ENCODE measurements at regions not wholly inside any gene's neighbourhood (a gene's known extent, or its start where the extent isn't known, plus 50 kb on each side); places are given as distances from the start of the nearest gene placed in this dataset.

DNA sequence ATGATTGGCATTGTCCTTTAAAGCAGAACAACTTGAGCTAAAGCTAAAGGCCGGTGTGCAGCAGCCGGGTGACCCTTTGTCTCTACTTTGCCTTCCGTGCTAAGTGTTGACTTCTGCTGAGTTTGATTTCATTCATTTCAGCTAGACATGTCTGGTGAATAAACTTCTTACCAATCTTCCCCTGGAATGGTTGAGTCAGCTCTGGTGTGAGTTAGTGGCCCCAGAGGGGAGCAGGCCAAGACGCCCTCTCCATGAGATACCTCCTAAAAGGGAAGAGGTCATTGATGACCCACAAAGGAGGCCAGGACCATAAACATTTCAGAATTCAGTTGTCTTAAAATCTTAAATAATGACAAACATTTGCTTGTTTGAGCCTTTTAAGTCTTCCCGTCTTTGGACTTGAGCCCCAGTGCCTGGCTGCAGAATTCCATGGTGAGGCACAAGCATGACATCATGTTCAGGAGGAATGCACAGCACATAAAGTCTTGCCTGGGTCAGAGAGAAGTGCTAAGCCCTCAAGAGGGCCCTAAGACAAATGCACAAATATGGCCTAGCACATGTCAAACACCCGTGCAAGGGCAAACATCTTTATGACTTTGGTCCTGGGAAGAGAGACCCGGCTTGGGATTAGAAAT, 96.3 kb upstream of the NEDD9 start:
- Histone ChIP-seq H3K36me3 (ENCODE audit: insufficient read depth, low read length) (no peaks in the 10 kb centered on the region), H3K9me2 (ENCODE audit: low read depth, low read length) (no peaks in the 10 kb centered on the region), H3K79me2 (ENCODE audit: insufficient read depth, low read length) (no peaks in the 10 kb centered on the region), H2AFZ (ENCODE audit: low read length) (no peak overlapping the region), H3K27me3 (ENCODE audit: insufficient read depth, low read length) (no peaks in the 10 kb centered on the region), H3K4me1 (ENCODE audit: insufficient read depth, low read length, severe bottlenecking) (peaks cover 26% of the 10 kb centered on the region), H3K9ac (ENCODE audit: low read length) (no peak overlapping the region), H3K27ac (ENCODE audit: low read depth, low read length, poor library complexity, severe bottlenecking) (no peak overlapping the region), H3K4me3 (ENCODE audit: low read depth, low read length, poor library complexity, severe bottlenecking) (no peak overlapping the region), H3F3A (ENCODE audit: insufficient read depth, low read length) (no peaks in the 10 kb centered on the region), H3K9me3 (ENCODE audit: low read length) (no peaks in the 10 kb centered on the region), H3K4me2 (ENCODE audit: low read length) (no peak overlapping the region), H4K20me1 (ENCODE audit: insufficient read depth, low read length) (no peaks in the 10 kb centered on the region)
- TF ChIP-seq, protein P1, sequence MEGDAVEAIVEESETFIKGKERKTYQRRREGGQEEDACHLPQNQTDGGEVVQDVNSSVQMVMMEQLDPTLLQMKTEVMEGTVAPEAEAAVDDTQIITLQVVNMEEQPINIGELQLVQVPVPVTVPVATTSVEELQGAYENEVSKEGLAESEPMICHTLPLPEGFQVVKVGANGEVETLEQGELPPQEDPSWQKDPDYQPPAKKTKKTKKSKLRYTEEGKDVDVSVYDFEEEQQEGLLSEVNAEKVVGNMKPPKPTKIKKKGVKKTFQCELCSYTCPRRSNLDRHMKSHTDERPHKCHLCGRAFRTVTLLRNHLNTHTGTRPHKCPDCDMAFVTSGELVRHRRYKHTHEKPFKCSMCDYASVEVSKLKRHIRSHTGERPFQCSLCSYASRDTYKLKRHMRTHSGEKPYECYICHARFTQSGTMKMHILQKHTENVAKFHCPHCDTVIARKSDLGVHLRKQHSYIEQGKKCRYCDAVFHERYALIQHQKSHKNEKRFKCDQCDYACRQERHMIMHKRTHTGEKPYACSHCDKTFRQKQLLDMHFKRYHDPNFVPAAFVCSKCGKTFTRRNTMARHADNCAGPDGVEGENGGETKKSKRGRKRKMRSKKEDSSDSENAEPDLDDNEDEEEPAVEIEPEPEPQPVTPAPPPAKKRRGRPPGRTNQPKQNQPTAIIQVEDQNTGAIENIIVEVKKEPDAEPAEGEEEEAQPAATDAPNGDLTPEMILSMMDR (IDR thresholded peaks at IDR 0.05; ENCODE audit: low read length): no peak
- TF ChIP-seq EZH2 (IDR thresholded peaks at IDR 0.05; ENCODE audit: borderline replicate concordance, low read length): no peak

DNA sequence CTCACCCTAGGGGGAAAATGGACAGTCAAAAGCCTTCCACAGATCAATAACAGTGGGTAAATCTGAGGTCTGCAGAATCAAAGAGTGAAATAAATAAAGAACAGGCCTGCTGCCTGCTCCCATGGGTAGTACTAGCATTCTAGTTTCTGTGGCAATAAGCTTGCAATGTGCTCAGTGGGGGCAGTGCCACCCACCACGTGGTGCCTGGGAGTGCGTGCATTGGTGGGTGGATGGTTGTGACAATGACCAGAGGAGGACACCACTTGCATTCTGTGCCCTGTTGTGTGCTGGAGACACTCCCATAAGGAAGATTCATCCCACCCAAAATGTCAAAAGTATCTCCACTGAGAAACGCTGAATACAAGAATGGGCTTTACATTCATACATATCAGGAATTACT, 95.5 kb upstream of the NEDD9 start:
- Histone ChIP-seq H3K27me3 (ENCODE audit: insufficient read depth, low read length) (no peaks in the 10 kb centered on the region), H3K9me2 (ENCODE audit: low read depth, low read length) (no peaks in the 10 kb centered on the region), H3K4me1 (ENCODE audit: insufficient read depth, low read length, severe bottlenecking) (peaks cover 21% of the 10 kb centered on the region), H4K20me1 (ENCODE audit: insufficient read depth, low read length) (no peaks in the 10 kb centered on the region), H3K9ac (ENCODE audit: low read length) (no peak overlapping the region), H3F3A (ENCODE audit: insufficient read depth, low read length) (no peaks in the 10 kb centered on the region), H3K4me3 (ENCODE audit: low read depth, low read length, poor library complexity, severe bottlenecking) (no peak overlapping the region), H3K4me2 (ENCODE audit: low read length) (no peak overlapping the region), H3K36me3 (ENCODE audit: insufficient read depth, low read length) (no peaks in the 10 kb centered on the region), H3K9me3 (ENCODE audit: low read length) (no peaks in the 10 kb centered on the region), H2AFZ (ENCODE audit: low read length) (no peak overlapping the region), H3K79me2 (ENCODE audit: insufficient read depth, low read length) (no peaks in the 10 kb centered on the region), H3K27ac (ENCODE audit: low read depth, low read length, poor library complexity, severe bottlenecking) (no peak overlapping the region)
- TF ChIP-seq, protein P1 (IDR thresholded peaks at IDR 0.05; ENCODE audit: low read length): no peak
- no peak for TF ChIP-seq EZH2 (IDR thresholded peaks at IDR 0.05; ENCODE audit: borderline replicate concordance, low read length)

DNA sequence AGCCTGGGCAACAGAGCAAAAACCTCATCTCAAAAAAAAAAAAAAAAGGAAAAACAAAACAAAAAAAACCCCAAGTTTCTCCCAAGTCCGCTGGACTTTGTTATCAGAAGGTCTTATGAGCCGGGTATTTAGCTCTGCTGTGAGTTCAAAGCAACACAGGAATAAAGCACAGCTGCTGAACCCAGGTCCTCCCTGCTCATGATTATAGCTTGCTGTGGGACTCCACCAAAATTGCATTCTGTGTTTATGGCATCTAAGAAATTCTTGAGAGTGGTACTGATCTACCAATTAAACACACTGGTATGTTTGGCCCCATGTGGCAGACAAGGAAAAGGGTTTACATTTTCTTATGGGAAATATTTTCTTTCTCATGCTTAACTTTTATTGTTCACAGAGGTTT, 93.6 kb upstream of the NEDD9 start:
- Histone ChIP-seq H3K9me3 (ENCODE audit: low read length) (no peaks in the 10 kb centered on the region), H3K79me2 (ENCODE audit: insufficient read depth, low read length) (no peaks in the 10 kb centered on the region), H3K4me2 (ENCODE audit: low read length) (no peak overlapping the region), H3K36me3 (ENCODE audit: insufficient read depth, low read length) (no peaks in the 10 kb centered on the region), H2AFZ (ENCODE audit: low read length) (no peak overlapping the region), H3K4me3 (ENCODE audit: low read depth, low read length, poor library complexity, severe bottlenecking) (no peak overlapping the region), H3K9me2 (ENCODE audit: low read depth, low read length) (no peaks in the 10 kb centered on the region), H3K27me3 (ENCODE audit: insufficient read depth, low read length) (no peaks in the 10 kb centered on the region), H3K27ac (ENCODE audit: low read depth, low read length, poor library complexity, severe bottlenecking) (no peak overlapping the region), H3K9ac (ENCODE audit: low read length) (no peak overlapping the region), H4K20me1 (ENCODE audit: insufficient read depth, low read length) (no peaks in the 10 kb centered on the region), H3F3A (ENCODE audit: insufficient read depth, low read length) (no peaks in the 10 kb centered on the region), H3K4me1 (ENCODE audit: insufficient read depth, low read length, severe bottlenecking) (peaks cover 11% of the 10 kb centered on the region)
- TF ChIP-seq EZH2 (IDR thresholded peaks at IDR 0.05; ENCODE audit: borderline replicate concordance, low read length): no peak
- TF ChIP-seq, protein P1 (IDR thresholded peaks at IDR 0.05; ENCODE audit: low read length): no peak
